GM23338 (cell line): ENCODE measurements at regions not wholly inside any gene's neighbourhood (a gene's known extent, or its start where the extent isn't known, plus 50 kb on each side); places are given as distances from the start of the nearest gene placed in this dataset.

Experiments used
- CTCF ChIP-seq, 2 experiments: fragments of 200-600 bp in 1 of 2; sonication (generic) in 1 of 2; conservative IDR thresholded peaks; 2 replicates each; pipeline versions ENCODE4 v1.5.1 to v1.6.1; 2016 to 2017; ENCODE audit warnings: antibody characterized with exemption in 2 of 2, low read depth in 2 of 2, mild to moderate bottlenecking in 2 of 2, moderate library complexity in 1 of 2
- EZH2phosphoT487 ChIP-seq: fragments of 200-600 bp; sonication (generic); IDR thresholded peaks from one replicate; pipeline ENCODE4 v1.8.1; 2018; ENCODE audit warnings: antibody characterized with exemption; ENCODE audit not compliant: unreplicated experiment

GRCh38 chrX:110568441-110568840, 209.8 kb downstream of the RTL9 start:
- TF ChIP-seq CTCF (conservative IDR thresholded peaks at IDR 0.05; ENCODE audit: low read depth in 2 of 2), result no peak
- no peak for TF ChIP-seq EZH2phosphoT487
